ENCODE measurements at regions not wholly inside any gene's neighbourhood (a gene's known extent, or its start where the extent isn't known, plus 50 kb on each side); places are given as distances from the start of the nearest gene placed in this dataset.

- TF ChIP-seq CTCF (IDR thresholded peaks at IDR 0.05), result no peak
- TF ChIP-seq ZFX (IDR thresholded peaks at IDR 0.05; ENCODE audit: borderline replicate concordance), result no peak
These were observed 289.1 kb upstream of the SORL1-AS1 start for GRCh38 chr11:121741761-121742361.

Measured in 22Rv1 (cell line).